Transverse colon (tissue), 4 donors: ENCODE measurements at regions not wholly inside any gene's neighbourhood (a gene's known extent, or its start where the extent isn't known, plus 50 kb on each side); places are given as distances from the start of the nearest gene placed in this dataset.

Experiments
- DNase-seq: peaks from one replicate; pipeline ENCODE4 v3.0.0-alpha.2; 2019
- H3K27ac ChIP-seq, 4 donors: fragments of 200-600 bp; sonication (generic); 2 replicates each; pipeline ENCODE4 v1.5.1; 2016 to 2018; ENCODE audit warnings: inconsistent platforms in 4 of 4
- H3K27me3 ChIP-seq: fragments of 200-600 bp; sonication (generic); 2 replicates; pipeline ENCODE4 v1.5.1; 2017; ENCODE audit warnings: inconsistent platforms
- H3K36me3 ChIP-seq, 4 donors: fragments of 200-600 bp; sonication (generic); 2 replicates each; pipeline ENCODE4 v1.5.1; 2017 to 2019; ENCODE audit warnings: inconsistent platforms in 4 of 4
- H3K4me1 ChIP-seq, 4 donors: fragments of 200-600 bp; sonication (generic); 2 replicates each; pipeline ENCODE4 v1.5.1; 2017 to 2020; ENCODE audit warnings: inconsistent platforms in 4 of 4
- H3K4me3 ChIP-seq, 4 donors: fragments of 200-600 bp; sonication (generic); 1 replicate in 1 of 4; 2 replicates in 3 of 4; pipeline versions ENCODE4 v1.5.1 to v1.6.1; 2017 to 2019; ENCODE audit warnings: inconsistent platforms in 4 of 4
- H3K9me3 ChIP-seq, 2 donors: fragments of 200-600 bp; sonication (generic); 2 replicates each; pipeline ENCODE4 v1.5.1; 2017 to 2019; ENCODE audit warnings: inconsistent platforms in 2 of 2
- CTCF ChIP-seq, 5 experiments: fragments of 200-600 bp in 3 of 5; fragments of 450-650 bp in 2 of 5; sonication (generic) in 3 of 5; IDR thresholded peaks; 1 replicate in 2 of 5; 2 replicates in 3 of 5; pipeline ENCODE4 v1.5.1; 2016 to 2017; ENCODE audit warnings: antibody characterized with exemption in 5 of 5, inconsistent platforms in 3 of 5, mild to moderate bottlenecking in 2 of 5, moderate library complexity in 1 of 5
- EP300 ChIP-seq: sonication (generic); formaldehyde crosslinking; IDR thresholded peaks from one replicate; pipeline ENCODE4 v1.6.1; 2017; ENCODE audit warnings: antibody characterized with exemption, low read depth
- POLR2A ChIP-seq: fragments of 450-650 bp; IDR thresholded peaks from one replicate; pipeline ENCODE4 v1.6.1; 2016; ENCODE audit warnings: antibody characterized with exemption, mild to moderate bottlenecking, moderate library complexity
- POLR2AphosphoS5 ChIP-seq, 3 donors: sonication (generic); formaldehyde crosslinking; IDR thresholded peaks; one replicate each; pipeline ENCODE4 v1.6.1; 2016; ENCODE audit warnings: antibody characterized with exemption in 3 of 3
- WGBS, 2 donors: methylation state at CpG; one replicate each; pipeline ENCODE4 v1.1.5; 2018; ENCODE audit warnings: low coverage in 1 of 2; 5-methylcytosine and 5-hydroxymethylcytosine counted together
- in situ Hi-C, 4 donors: fragments of 200-750 bp; cut with MboI; loops; one replicate each; pipeline versions ENCODE4 v1.15.0 to v1.15.1; 2017; ENCODE audit warnings: low sequenced_read_pairs in 3 of 4, low pct_ligation_motif_present in 1 of 4, low pct_unique_long_range_greater_than_20kb in 1 of 4
- intact Hi-C: fragments of 100-400 bp; cut with DNase I; formaldehyde crosslinking; loops from one replicate; pipeline ENCODE4 v1.15.1; 2023; ENCODE audit warnings: low total_unique reads

- Histone ChIP-seq H3K36me3 (no peaks in the 10 kb centered on the region), H3K4me1 (no peaks in the 10 kb centered on the region), H3K27ac (no peak overlapping the region), H3K27me3 (no peaks in the 10 kb centered on the region), H3K4me3 (no peak overlapping the region), H3K9me3 (peaks cover 9 to 14% of the 10 kb centered on the region in 2 donors)
- no peak for DNase-seq
- 87 to 96% methylated on average over 5 of the region's 5 CpGs for WGBS, 2 donors
- in situ Hi-C loops, result no loop called here
- TF ChIP-seq POLR2AphosphoS5 (IDR thresholded peaks at IDR 0.05) (no peak), EP300 (no peak), CTCF (IDR thresholded peaks at IDR 0.05) (no peak), POLR2A (no peak)
- intact Hi-C loops, result no loop called here
These were observed 58.9 kb downstream of the DIRAS3 start for GRCh38 chr1:67991546-67991945.

DNA sequence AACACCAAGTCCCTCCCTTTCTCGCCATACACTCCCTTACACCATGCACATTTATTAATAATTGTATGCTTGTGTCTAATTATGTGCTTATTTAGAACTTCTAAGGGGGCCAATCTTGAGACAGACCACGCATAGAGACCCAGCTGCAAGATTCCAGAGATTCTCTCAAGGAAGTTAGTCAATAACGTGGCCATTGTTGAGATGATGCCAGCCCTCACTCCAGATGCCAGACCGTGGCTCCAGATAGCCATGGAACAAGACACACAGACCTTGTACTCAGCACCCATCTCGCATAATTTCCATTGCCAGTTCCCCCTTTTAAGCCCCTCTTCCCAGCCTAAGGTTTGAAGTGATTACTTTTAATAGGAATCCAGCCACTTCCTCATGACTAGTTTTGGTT, 62.4 kb downstream of the DIRAS3 start:
- in situ Hi-C loops (no loop called here), intact Hi-C loops (no loop called here)
- 69 to 89% methylated on average over 1 to 5 of the region's 5 CpGs for WGBS, 2 donors
- DNase-seq, result no peak
- Histone ChIP-seq H3K36me3 (no peaks in the 10 kb centered on the region), H3K4me3 (no peak overlapping the region), H3K9me3 (no peaks in the 10 kb centered on the region), H3K27ac (no peak overlapping the region), H3K4me1 (no peaks in the 10 kb centered on the region), H3K27me3 (no peaks in the 10 kb centered on the region)
- TF ChIP-seq POLR2AphosphoS5 (IDR thresholded peaks at IDR 0.05) (no peak), EP300 (no peak), POLR2A (no peak), CTCF (IDR thresholded peaks at IDR 0.05) (no peak)

DNA sequence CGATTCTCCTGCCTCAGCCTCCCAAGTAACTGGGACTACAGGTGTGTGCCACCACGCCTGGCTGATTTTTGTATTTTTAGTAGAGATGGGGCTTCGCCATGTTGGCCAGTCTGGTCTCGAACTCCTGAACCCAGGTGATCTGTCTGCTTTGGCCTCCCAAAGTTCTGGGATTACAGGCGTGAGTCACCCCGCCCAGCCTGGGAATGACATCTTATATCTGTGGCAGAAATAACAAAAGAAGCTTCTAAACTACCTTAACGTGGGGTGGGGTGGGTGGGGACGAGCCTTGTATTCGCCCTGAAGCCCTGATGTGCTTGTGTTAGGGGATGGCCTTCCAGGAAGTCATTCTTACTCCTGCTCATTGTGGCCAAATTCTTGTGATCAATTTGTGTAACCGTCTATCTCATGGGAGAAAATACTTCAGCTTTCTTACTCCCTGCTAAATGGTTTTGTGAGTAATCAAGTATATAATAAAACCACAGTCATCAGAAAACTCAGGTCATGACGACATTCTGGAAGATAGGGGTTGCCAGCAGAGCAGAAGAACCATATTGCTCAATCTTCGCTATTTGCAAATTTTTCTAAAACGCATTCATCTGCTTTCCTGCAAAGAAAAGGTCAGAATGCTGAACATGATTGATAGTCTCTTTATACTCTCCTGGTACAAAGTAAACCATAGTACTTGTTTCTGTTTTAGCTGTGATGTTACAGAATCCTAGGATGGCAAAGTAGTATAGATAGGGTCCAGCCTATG, 63.2 kb downstream of the DIRAS3 start:
- Histone ChIP-seq H3K27ac (no peak overlapping the region), H3K4me1 (no peaks in the 10 kb centered on the region), H3K36me3 (no peaks in the 10 kb centered on the region), H3K4me3 (no peak overlapping the region), H3K27me3 (no peaks in the 10 kb centered on the region), H3K9me3 (no peaks in the 10 kb centered on the region)
- in situ Hi-C loops (no loop called here), intact Hi-C loops (no loop called here)
- DNase-seq, result no peak
- WGBS, 2 donors, result 71 to 82% methylated on average over 4 to 13 of the region's 13 CpGs
- TF ChIP-seq EP300 (no peak), POLR2A (no peak), CTCF (IDR thresholded peaks at IDR 0.05) (no peak), POLR2AphosphoS5 (IDR thresholded peaks at IDR 0.05) (no peak)

- no peaks in the 10 kb centered on the region for H3K4me1 ChIP-seq
- intact Hi-C loops (no loop called here), in situ Hi-C loops (no loop called here)
- H3K9me3 ChIP-seq, result no peaks in the 10 kb centered on the region
- no peaks in the 10 kb centered on the region for H3K27me3 ChIP-seq
- no peak for DNase-seq
- no peaks in the 10 kb centered on the region for H3K36me3 ChIP-seq
- no peak overlapping the region for H3K27ac ChIP-seq
- no peak for TF ChIP-seq CTCF (IDR thresholded peaks at IDR 0.05)
- TF ChIP-seq POLR2A, result no peak
- no peak for TF ChIP-seq EP300
- no peak for TF ChIP-seq POLR2AphosphoS5 (IDR thresholded peaks at IDR 0.05)
- WGBS, 2 donors, result 83 to 100% methylated on average over 1 of the region's 1 CpG
- no peak overlapping the region for H3K4me3 ChIP-seq
These were observed 66.6 kb downstream of the DIRAS3 start for GRCh38 chr1:67983867-67984266.
